GM18505 (cell line): ENCODE measurements at regions not wholly inside any gene's neighbourhood (a gene's known extent, or its start where the extent isn't known, plus 50 kb on each side); places are given as distances from the start of the nearest gene placed in this dataset.

Experiments used
- ATAC-seq: cut with Tn5 transposase; IDR thresholded peaks from one replicate; pipeline ENCODE4 v1.9.1; 2021; ENCODE audit not compliant: unreplicated experiment
- POLR2A ChIP-seq: IDR thresholded peaks from 4 replicates; pipeline ENCODE4 v1.6.1; 2011; ENCODE audit warnings: borderline replicate concordance; ENCODE audit not compliant: insufficient read depth, insufficient read length; ENCODE audit errors: extremely low read depth

DNA sequence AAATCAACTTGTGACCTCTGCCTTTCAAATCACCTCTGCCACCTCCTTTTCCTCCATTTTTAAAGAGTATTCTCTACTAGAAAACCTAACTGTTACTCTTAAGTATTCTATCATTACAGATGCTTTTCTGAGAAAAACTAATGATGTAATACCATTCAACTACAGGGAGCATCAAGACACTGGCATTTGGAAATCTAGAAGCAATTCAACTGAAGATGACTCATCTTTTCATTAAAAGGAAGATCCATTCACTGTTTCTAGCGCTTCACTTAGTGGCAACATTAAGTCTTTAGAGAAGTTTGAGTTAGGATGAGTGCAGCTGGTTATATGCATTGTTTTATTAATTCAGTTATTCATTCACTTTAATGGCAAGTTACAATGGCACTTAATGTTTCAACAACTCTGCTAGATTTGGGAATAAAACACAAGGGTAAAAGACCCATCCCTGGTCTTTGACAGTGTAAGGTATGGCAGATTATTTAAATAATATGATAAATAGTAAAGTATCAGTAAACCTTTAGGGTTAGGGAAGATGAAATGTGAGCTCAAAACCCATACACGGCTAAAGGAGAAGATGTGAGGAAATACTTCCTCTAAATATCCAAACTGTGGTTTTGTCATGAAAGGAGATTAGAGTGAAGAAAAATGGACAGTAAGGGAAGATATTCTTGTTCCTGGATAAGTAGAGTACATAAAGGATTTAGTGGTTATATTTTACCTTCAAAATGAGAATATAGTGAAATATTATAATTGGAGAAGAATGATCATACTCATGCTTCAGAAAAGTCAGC is 61.7 kb downstream of the KCNJ2 start:
- no peak for TF ChIP-seq POLR2A
- no peak for ATAC-seq

DNA sequence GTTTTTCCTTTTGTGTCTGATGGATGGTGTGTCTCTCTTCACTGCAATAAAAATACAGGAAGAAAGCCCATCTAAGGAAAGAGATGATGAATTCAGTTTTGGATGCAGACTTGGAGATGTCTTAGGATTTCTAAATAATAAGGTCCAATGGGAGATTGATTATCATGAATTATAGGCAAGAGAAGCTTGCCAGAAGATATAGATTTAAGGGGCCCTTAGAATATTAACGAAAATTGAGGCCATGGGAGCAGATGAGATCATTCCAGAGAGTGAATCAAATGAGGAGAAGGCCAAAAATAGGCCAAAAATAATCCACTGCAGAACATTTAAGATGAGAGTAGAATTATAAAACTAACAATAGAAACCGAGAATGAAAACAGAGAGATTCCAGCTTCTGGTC is 63.1 kb downstream of the KCNJ2 start:
- ATAC-seq, result no peak

DNA sequence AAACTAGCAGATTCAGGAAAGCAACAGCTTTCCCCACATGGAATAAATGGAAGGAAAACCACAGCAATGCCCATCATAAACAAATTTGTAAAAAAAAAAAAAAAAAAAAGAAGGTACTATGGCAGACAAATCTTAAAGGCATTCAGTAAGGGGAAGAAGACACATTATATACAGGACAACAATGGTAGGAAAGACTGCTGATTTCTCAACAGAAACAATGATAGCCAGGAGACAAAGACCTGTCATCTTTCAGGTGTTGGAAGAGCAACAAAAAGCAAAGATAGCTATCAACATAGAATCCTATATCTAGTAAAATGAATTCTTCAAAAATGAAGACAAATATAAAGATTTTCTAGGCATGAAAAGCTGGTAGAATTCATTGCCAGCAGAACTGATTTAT is 65.9 kb downstream of the KCNJ2 start:
- ATAC-seq, result no peak
- no peak for TF ChIP-seq POLR2A

More for the DNA sequence above, 63.1 kb downstream of the KCNJ2 start:
- no peak for TF ChIP-seq POLR2A

DNA sequence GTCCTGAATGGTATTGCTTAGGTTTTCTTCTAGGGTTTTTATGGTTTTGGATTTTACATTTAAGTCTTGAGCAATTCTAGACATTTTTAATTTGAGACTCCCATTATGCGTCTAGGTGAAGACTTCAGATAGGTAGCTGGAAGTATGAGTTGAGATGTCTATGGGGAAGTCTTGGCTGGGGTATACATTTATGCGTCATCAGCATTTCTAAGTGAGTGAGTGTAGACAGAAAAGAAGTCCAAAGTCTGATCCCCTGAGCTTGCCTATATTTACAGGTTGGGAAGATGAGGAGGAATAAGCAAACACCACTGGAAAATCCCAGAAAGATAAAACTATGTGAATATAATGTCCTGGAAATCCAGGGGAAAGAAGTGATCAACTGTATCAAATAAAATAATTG is 68.9 kb downstream of the KCNJ2 start:
- ATAC-seq, result no peak
- TF ChIP-seq POLR2A, result no peak

DNA sequence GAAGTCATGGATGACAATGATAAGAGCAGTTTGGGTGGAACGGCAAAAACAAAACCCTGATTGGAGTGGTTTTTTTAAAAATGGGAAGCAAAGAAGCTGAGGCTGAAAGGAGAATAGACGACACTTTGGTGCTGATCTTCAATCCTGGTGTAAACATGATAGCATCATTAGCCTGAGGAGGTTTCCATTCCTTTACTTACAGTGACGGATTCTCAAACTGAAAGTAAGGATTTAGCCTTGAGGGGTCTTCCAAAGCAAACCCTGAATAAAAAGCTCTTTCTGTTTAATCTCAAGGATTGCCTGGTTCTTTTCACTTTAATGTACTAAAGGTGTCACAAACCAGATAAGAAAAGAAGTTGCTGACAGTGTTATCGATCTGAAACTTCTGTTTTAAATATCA is 69.3 kb downstream of the KCNJ2 start:
- no peak for TF ChIP-seq POLR2A
- no peak for ATAC-seq

DNA sequence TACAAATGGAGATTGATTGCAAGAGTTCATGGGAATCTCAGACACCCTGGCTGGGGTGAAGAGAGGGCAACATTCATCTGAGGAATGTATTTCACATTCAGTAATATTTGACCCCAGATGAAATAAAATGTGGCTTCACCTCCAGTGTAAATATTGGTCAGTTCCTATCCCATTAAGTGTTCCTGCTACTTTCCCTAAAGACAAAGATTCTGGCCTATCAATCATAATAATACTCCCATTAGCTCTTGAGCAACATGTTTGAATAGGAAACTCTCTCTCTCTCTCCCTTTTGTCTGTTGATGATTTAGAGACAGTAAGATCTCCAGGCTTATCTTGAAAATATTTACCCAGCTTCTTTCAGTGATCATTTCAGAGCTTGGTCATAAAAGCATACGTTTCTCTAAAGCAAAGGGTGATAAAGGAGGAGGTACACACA is 70.1 kb downstream of the KCNJ2 start:
- no peak for ATAC-seq
- TF ChIP-seq POLR2A, result no peak

DNA sequence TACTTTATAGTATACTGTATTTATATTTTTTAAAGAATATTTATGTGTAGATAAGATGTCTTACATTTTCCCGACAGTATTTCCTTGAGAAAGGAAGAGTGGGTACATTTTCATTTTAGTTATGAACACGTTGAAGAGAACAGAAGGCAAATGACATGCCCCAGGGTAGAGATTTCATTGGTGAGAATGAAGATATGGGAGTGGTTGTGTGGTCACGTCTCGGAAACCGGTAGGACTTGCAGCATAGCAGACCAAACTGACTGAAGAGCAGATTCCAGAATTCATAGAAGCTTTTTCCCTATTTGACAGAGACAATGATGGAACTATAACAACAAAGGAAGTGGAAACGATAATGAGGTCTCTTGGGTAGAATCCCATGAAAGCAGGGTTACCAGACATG is 71.7 kb downstream of the KCNJ2 start:
- ATAC-seq, result no peak

DNA sequence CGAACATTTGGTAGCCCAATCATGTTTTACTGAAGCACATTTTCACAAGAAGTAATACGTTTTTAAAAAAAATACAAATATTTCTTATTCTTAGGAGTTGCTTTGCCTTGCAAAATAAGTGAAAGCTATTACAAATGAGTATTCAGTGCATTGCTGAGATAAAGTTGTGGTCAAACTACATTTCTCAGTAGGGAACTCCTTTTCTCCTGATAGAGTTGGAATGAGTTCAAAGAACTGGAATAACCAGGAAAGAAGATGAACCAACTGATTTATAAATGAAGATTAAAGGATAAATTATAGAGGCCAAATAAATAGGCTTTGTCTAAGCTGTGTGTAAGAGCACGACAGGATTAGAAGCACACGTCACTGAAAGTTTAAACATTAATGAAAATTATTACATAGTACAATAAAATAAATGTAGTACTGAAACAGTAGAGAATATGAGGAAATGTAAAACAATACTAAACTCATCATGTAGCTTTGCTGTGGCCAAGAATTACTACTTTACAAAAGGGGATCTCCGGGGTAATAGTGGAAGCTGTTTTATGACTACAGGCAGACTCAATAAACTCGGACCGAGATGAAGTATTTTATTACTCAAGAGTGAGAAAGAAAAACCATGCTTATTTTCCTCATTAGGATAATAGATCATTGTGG is 73.6 kb downstream of the KCNJ2 start:
- TF ChIP-seq POLR2A, result no peak
- ATAC-seq, result no peak

More for the DNA sequence above, 71.7 kb downstream of the KCNJ2 start:
- TF ChIP-seq POLR2A, result no peak

DNA sequence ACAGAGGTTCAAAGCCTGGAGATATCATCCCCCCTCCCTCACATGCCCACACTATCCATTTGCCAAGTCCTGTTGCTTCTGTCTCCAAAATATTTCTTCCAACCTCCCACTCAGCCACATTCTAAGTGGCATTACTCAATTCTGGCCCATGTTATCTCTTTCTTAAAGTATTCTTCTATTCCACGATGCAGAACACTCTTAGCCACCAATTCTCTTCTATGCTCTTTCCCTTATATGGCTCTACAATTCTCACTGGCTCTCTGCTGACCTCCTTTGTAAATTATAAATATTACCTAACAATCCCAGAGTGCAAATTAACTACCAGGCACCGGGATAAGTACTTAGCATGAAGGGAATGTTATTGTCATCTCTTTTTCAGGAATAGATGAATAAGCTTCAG is 82.4 kb downstream of the KCNJ2 start:
- no peak for TF ChIP-seq POLR2A

DNA sequence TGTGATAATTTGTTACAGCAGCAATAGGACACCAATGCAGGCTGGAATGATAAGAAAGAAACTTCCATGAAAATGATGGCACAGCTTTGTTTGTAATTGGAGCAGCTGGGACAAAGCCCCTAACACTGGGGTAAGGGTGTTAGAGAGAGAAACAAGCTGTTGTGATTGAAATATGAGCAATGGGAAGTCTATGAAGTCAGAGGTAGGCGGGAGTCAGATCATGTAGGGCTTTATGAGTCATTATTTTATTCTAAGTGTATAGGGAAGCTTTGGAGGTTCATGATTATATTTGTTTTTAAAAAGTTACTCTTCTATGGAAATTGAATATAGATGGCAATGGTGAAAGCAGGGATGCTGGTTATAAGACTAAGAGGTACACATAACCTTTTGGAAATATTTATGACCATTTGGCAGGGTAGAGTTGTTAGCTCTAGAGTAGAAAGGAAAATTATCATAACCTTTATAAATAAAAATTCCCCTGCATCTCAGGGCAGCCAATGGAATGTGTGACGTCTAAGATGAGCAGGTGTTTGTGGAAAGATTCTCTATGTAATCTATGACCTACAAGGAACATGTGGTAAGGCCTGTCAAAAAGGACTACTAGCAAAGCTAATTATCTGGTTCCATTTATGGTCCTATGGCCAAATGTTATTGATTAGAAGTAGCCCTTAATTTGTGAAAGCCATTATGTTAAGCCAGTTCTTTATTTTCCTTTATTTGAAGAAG is 85.6 kb downstream of the KCNJ2 start:
- no peak for TF ChIP-seq POLR2A
- ATAC-seq, result no peak

More for the DNA sequence above, 82.4 kb downstream of the KCNJ2 start:
- ATAC-seq, result no peak

DNA sequence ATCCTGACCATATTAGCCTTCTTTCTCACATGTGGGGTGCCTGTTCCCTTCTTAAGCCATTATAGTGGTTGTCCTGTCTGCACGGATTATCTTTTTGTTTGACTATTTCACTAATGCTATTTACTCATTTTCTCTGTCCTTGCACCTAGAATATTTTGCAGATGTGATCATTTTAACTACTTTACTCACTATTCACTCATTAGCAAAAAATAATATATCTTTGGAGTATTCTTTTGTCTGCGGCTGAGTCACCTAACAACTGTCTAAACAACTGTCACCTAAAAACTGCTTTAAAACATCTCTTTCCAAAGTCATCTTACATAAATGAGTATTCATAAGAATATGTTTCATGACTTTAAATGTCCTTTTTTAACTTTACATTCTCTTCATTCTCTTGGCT is 87.4 kb downstream of the KCNJ2 start:
- ATAC-seq, result no peak
- TF ChIP-seq POLR2A, result no peak

DNA sequence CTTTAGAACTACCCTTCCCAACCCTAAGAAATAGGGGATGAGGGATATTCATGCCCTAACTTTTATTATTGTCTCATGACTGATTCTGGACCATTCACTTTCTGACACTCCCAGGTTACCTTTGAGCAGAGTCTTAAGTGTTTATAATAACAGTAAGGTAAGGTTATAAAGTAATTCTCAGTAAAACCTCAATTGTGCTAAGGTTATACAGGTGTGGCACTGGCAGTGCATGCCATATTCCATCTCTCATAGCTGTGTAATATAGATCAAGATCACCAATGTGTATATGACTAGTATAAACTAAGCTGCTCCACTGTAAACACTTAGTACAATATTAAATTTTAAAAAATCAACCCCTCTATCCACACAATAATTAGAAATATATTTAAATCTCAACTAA is 89.1 kb downstream of the KCNJ2 start:
- ATAC-seq, result no peak
- TF ChIP-seq POLR2A, result no peak

DNA sequence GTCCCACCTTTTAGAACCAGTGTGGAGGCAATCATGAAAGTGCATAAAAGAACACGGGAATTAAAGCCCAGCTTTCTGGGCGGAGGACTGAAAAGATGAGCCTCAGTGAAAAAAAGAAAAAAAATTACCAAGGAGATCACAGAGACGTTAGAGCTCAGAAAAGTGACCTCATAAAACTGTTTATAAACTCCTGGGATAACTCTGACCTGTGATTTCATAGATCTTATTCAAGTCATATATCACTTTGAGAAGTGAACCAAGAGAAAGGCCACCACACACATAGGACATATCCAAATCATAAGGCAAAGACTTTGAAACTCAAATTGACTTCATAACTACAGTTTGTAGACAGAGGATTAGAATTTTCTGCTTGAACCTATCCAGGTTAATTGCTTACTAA is 90.1 kb downstream of the KCNJ2 start:
- ATAC-seq, result no peak
- no peak for TF ChIP-seq POLR2A

DNA sequence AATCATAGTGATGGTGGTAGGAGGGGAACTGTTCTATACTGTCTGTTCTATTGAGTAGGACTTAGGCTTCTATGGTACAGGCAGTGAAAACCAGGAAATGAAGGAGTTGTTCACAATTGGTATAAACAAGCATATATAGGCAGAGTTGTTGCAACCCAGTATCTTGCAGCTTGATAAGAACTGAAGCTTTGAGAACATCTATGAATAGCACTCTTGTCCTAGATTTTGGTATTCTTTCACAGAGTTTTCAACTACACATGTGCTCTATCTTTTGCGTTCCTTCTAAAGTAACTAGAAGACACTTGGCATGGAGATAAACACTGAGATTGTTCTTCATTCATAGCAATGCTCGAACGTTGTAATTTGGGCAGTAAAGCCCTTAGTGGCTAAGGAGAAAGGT is 91.8 kb downstream of the KCNJ2 start:
- no peak for ATAC-seq
- TF ChIP-seq POLR2A, result no peak

DNA sequence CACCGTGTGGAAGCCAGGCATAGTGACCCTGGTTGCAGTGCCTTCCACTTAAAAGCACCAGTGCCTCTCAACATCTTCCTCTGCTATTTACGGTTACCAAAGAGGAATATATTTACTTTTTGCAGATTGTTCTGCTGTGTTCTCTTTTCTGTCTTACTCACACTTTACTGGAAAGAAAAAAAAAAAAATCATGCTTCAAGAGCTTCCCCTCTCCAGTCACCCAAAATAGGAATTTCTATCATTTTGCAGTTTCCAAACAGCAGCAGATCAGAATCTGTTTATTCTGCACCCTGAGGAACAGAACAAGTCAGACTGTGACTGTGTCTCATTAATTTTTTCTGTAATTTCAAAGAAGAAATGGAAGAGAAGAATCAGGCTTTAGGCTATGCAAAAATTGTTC is 96.1 kb downstream of the KCNJ2 start:
- no peak for TF ChIP-seq POLR2A
- no peak for ATAC-seq

DNA sequence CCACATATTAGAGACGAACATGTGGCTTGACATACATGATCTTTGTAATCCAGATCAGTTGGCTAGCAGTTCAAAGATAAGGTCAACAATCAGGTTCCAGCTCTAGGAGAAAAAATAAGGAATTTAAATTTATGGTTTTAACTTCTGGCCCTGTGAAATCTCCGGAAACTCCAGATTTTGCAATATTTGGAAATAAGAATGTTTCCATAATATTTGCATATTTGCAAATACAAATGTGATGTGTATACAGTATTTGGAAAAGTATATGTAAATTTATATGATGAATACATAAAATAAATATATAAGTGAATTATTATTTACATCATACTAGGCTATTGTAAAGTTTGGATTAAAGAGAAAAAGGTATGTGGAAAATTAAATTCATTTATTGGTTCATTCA is 97.1 kb downstream of the KCNJ2 start:
- TF ChIP-seq POLR2A, result no peak

More for the DNA sequence above, 97.1 kb downstream of the KCNJ2 start:
- ATAC-seq, result no peak
